ENCODE measurements at regions not wholly inside any gene's neighbourhood (a gene's known extent, or its start where the extent isn't known, plus 50 kb on each side); places are given as distances from the start of the nearest gene placed in this dataset.

- no peak for TF ChIP-seq POLR2A (IDR thresholded peaks at IDR 0.05)
- TF ChIP-seq CTCF (IDR thresholded peaks at IDR 0.05): no peak
These were observed 163.3 kb upstream of the RALGAPA2 start for GRCh38 chr20:20875716-20876115.
